ENCODE measurements at regions not wholly inside any gene's neighbourhood (a gene's known extent, or its start where the extent isn't known, plus 50 kb on each side); places are given as distances from the start of the nearest gene placed in this dataset.
A peak's percentile ranks its signal among the peaks of the same experiment; 100 is the strongest.

- Histone ChIP-seq H3K4me2 (no peak overlapping the region), H3K79me2 (ENCODE audit: low read depth) (no peaks in the 10 kb centered on the region), H3K4me3 (no peak overlapping the region), H3K27ac (no peak overlapping the region), H4K20me1 (ENCODE audit: low read depth) (no peaks in the 10 kb centered on the region), H3K9ac (no peak overlapping the region), H3K27me3 (no peaks in the 10 kb centered on the region), H3K4me1 (peaks cover 23% of the 10 kb centered on the region), H2AFZ (replicated peaks) (no peak overlapping the region), H3K9me3 (ENCODE audit: low read depth) (no peaks in the 10 kb centered on the region), H3F3A (ENCODE audit: low read depth) (peaks cover 15% of the 10 kb centered on the region), H3K36me3 (no peaks in the 10 kb centered on the region)
- peaks cover 12% of the 10 kb centered on the region for H3K27me3 Mint-ChIP-seq (ENCODE audit: insufficient read depth, low read depth)
- no peaks in the 10 kb centered on the region for H3K36me3 Mint-ChIP-seq
- peaks cover 6% of the 10 kb centered on the region for H3K4me1 Mint-ChIP-seq
- no peak overlapping the region for H3K27ac Mint-ChIP-seq
- DNase-seq (ENCODE audit: low spot score): no peak
- TF ChIP-seq EZH2 (IDR thresholded peaks at IDR 0.05): no peak
- TF ChIP-seq CTCF (IDR thresholded peaks at IDR 0.05): no peak
- H3K9me3 Mint-ChIP-seq: peaks cover 3% of the 10 kb centered on the region
- H3K4me3 Mint-ChIP-seq: no peak overlapping the region
Measured at GRCh38 chr10:29146311-29147100, 142.4 kb upstream of the LYZL1 start.

- H3K79me2 ChIP-seq (ENCODE audit: low read depth): no peaks in the 10 kb centered on the region
- Mint-ChIP-seq H3K4me3 (no peak overlapping the region), H3K9me3 (peaks cover 3% of the 10 kb centered on the region), H3K4me1 (peaks cover 6% of the 10 kb centered on the region), H3K27ac (no peak overlapping the region), H3K27me3 (ENCODE audit: insufficient read depth, low read depth) (peaks cover 4% of the 10 kb centered on the region), H3K36me3 (no peaks in the 10 kb centered on the region)
- H3K36me3 ChIP-seq: no peaks in the 10 kb centered on the region
- no peaks in the 10 kb centered on the region for H3K9me3 ChIP-seq (ENCODE audit: low read depth)
- DNase-seq (ENCODE audit: low spot score): peak; percentile 20
- H3K9ac ChIP-seq: no peak overlapping the region
- H3K4me1 ChIP-seq: peaks cover 28% of the 10 kb centered on the region
- H3F3A ChIP-seq (ENCODE audit: low read depth): peaks cover 16% of the 10 kb centered on the region
- no peaks in the 10 kb centered on the region for H3K27me3 ChIP-seq
- no peak overlapping the region for H2AFZ ChIP-seq (replicated peaks)
- H3K4me2 ChIP-seq: no peak overlapping the region
- H4K20me1 ChIP-seq (ENCODE audit: low read depth): no peaks in the 10 kb centered on the region
- H3K27ac ChIP-seq: no peak overlapping the region
- TF ChIP-seq CTCF (IDR thresholded peaks at IDR 0.05) (no peak), EZH2 (IDR thresholded peaks at IDR 0.05) (no peak), EZH2phosphoT487 (IDR thresholded peaks at IDR 0.05) (no peak)
- no peak overlapping the region for H3K4me3 ChIP-seq
Measured at GRCh38 chr10:29150010-29150409, 138.9 kb upstream of the LYZL1 start.

GRCh38 chr10:29151005-29151404 is 137.9 kb upstream of the LYZL1 start:
- no peaks in the 10 kb centered on the region for H4K20me1 ChIP-seq (ENCODE audit: low read depth)
- Mint-ChIP-seq H3K36me3 (no peaks in the 10 kb centered on the region), H3K9me3 (no peaks in the 10 kb centered on the region), H3K4me1 (peaks cover 8% of the 10 kb centered on the region), H3K4me3 (no peak overlapping the region), H3K27ac (no peak overlapping the region), H3K27me3 (ENCODE audit: insufficient read depth, low read depth) (peaks cover 4% of the 10 kb centered on the region)
- no peaks in the 10 kb centered on the region for H3K79me2 ChIP-seq (ENCODE audit: low read depth)
- H3F3A ChIP-seq (ENCODE audit: low read depth): peaks cover 16% of the 10 kb centered on the region
- no peak overlapping the region for H3K4me3 ChIP-seq
- no peaks in the 10 kb centered on the region for H3K36me3 ChIP-seq
- TF ChIP-seq EZH2 (IDR thresholded peaks at IDR 0.05) (no peak), CTCF (IDR thresholded peaks at IDR 0.05) (no peak), EZH2phosphoT487 (IDR thresholded peaks at IDR 0.05) (no peak)
- peak; percentile 79 for DNase-seq (ENCODE audit: low spot score)
- no peaks in the 10 kb centered on the region for H3K27me3 ChIP-seq
- H2AFZ ChIP-seq (replicated peaks): no peak overlapping the region
- H3K9ac ChIP-seq: no peak overlapping the region
- H3K4me1 ChIP-seq: peaks cover 36% of the 10 kb centered on the region
- peak overlapping the region; percentile 54 for H3K4me2 ChIP-seq
- no peaks in the 10 kb centered on the region for H3K9me3 ChIP-seq (ENCODE audit: low read depth)
- peak overlapping the region; percentile 85 for H3K27ac ChIP-seq

Measured in neural progenitor cell (in vitro differentiated cells).